ENCODE measurements at regions not wholly inside any gene's neighbourhood (a gene's known extent, or its start where the extent isn't known, plus 50 kb on each side); places are given as distances from the start of the nearest gene placed in this dataset.

- DNase-seq (ENCODE audit: low read depth, low spot score): no peak
- TF ChIP-seq, protein P1, sequence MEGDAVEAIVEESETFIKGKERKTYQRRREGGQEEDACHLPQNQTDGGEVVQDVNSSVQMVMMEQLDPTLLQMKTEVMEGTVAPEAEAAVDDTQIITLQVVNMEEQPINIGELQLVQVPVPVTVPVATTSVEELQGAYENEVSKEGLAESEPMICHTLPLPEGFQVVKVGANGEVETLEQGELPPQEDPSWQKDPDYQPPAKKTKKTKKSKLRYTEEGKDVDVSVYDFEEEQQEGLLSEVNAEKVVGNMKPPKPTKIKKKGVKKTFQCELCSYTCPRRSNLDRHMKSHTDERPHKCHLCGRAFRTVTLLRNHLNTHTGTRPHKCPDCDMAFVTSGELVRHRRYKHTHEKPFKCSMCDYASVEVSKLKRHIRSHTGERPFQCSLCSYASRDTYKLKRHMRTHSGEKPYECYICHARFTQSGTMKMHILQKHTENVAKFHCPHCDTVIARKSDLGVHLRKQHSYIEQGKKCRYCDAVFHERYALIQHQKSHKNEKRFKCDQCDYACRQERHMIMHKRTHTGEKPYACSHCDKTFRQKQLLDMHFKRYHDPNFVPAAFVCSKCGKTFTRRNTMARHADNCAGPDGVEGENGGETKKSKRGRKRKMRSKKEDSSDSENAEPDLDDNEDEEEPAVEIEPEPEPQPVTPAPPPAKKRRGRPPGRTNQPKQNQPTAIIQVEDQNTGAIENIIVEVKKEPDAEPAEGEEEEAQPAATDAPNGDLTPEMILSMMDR (IDR thresholded peaks at IDR 0.05; ENCODE audit: insufficient read depth, low read length, missing control alignments): no peak
- ChIA-PET POLR2A (no interaction called here), CTCF (interaction anchor here (1.2 kb wide), 1 partner anchor 18 kb away, joined by 3 read pairs; no protein-coding TSS in a partner anchor)
- H3K4me3 ChIP-seq (ENCODE audit: low read depth, low read length): no peak overlapping the region
These were observed 168.0 kb upstream of the NECTIN1 start for GRCh38 chr11:119897046-119897440.

- CTCF ChIA-PET: no interaction called here
These were observed 167.5 kb upstream of the NECTIN1 start for GRCh38 chr11:119896387-119897045.

GRCh38 chr11:119895981-119896380 is 167.0 kb upstream of the NECTIN1 start:
- DNase-seq (ENCODE audit: low read depth, low spot score): no peak
- CTCF ChIA-PET: no interaction called here
- no peak overlapping the region for H3K4me3 ChIP-seq (ENCODE audit: low read depth, low read length)
- TF ChIP-seq, protein P1 (IDR thresholded peaks at IDR 0.05; ENCODE audit: insufficient read depth, low read length, missing control alignments): no peak
- POLR2A ChIA-PET: no interaction called here

More at GRCh38 chr11:119896387-119897045, 167.5 kb upstream of the NECTIN1 start:
- POLR2A ChIA-PET: no interaction called here
- no peak for DNase-seq (ENCODE audit: low read depth, low spot score)
- H3K4me3 ChIP-seq (ENCODE audit: low read depth, low read length): no peak overlapping the region
- TF ChIP-seq, protein P1 (IDR thresholded peaks at IDR 0.05; ENCODE audit: insufficient read depth, low read length, missing control alignments): no peak

- H3K4me3 ChIP-seq (ENCODE audit: low read depth, low read length): no peak overlapping the region
- DNase-seq (ENCODE audit: low read depth, low spot score): no peak
- TF ChIP-seq, protein P1 (IDR thresholded peaks at IDR 0.05; ENCODE audit: insufficient read depth, low read length, missing control alignments): no peak
- POLR2A ChIA-PET: no interaction called here
- CTCF ChIA-PET: no interaction called here
These were observed 165.9 kb upstream of the NECTIN1 start for GRCh38 chr11:119894916-119895315.

DNA sequence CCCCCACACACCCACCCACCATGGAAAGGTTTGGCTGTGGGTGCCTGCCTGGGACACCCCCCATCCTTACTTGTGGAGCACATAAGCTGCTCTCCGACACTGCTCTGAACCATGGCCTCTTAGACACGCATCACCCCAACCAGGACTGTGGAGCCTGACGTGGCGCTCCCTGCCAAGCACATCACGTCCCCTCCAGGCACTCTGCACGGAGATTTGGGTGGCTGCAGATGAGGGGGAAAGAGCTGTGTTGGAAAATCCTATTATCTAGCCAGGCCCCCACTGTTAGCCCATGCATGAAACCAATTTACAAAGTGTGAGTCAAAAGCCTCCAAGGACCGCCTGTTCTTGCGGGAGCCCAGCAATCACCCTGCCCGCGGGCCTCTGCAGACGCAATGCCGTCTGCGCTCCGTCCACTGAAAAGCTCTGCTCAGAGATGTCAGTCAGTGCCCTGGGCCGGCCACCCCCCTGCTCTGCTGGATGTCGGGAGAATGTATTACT is 163.4 kb upstream of the NECTIN1 start:
- TF ChIP-seq, protein P1 (IDR thresholded peaks at IDR 0.05; ENCODE audit: insufficient read depth, low read length, missing control alignments): no peak
- CTCF ChIA-PET: no interaction called here
- no peak for DNase-seq (ENCODE audit: low read depth, low spot score)
- POLR2A ChIA-PET: no interaction called here
- no peak overlapping the region for H3K4me3 ChIP-seq (ENCODE audit: low read depth, low read length)

DNA sequence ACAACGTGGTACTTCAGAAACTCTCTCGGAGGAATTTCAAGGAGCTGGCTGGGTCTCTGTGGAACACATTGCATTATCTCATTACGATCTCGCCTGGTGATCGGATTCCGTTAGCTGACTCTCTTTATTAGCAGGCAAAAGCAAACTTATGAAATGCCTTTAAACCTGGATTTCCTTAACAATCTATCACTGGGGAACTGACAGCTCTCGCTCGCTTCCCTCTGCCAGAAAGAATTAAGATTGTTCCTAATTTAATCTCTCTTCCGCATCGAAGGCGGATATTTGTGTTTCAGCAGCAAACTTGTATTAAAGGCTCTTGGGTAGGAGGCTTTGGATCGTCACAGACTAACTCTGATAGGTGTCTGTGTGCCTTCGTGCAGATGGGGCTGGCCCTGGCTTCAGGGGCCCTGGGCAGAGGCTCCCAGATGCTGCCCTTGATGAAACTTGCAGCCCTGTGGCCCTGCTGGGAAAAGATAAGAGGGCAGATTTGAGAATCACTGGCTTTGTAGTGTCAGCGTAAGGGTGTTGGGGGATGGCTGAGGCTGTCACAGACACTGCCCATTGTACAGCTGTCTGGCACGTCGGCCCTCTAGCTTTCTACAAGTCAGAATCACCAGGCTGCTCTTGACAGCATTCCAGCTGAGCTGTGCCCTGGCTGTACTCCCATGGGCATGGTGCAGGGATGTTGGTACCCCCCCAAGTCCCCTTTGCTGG is 162.2 kb upstream of the NECTIN1 start:
- ChIA-PET CTCF (no interaction called here), POLR2A (no interaction called here)
- DNase-seq (ENCODE audit: low read depth, low spot score): no peak
- TF ChIP-seq, protein P1 (IDR thresholded peaks at IDR 0.05; ENCODE audit: insufficient read depth, low read length, missing control alignments): no peak
- H3K4me3 ChIP-seq (ENCODE audit: low read depth, low read length): no peak overlapping the region
